ENCODE measurements at regions not wholly inside any gene's neighbourhood (a gene's known extent, or its start where the extent isn't known, plus 50 kb on each side); places are given as distances from the start of the nearest gene placed in this dataset.

- TF ChIP-seq, protein P1, sequence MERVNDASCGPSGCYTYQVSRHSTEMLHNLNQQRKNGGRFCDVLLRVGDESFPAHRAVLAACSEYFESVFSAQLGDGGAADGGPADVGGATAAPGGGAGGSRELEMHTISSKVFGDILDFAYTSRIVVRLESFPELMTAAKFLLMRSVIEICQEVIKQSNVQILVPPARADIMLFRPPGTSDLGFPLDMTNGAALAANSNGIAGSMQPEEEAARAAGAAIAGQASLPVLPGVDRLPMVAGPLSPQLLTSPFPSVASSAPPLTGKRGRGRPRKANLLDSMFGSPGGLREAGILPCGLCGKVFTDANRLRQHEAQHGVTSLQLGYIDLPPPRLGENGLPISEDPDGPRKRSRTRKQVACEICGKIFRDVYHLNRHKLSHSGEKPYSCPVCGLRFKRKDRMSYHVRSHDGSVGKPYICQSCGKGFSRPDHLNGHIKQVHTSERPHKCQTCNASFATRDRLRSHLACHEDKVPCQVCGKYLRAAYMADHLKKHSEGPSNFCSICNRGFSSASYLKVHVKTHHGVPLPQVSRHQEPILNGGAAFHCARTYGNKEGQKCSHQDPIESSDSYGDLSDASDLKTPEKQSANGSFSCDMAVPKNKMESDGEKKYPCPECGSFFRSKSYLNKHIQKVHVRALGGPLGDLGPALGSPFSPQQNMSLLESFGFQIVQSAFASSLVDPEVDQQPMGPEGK (CRISPR knock-in tag; IDR thresholded peaks at IDR 0.05; ENCODE audit: borderline replicate concordance) = no peak
- no peak for TF ChIP-seq TCF4 (CRISPR knock-in tag; IDR thresholded peaks at IDR 0.05; ENCODE audit: borderline replicate concordance)
These were observed 825.1 kb upstream of the EEF2KMT start for GRCh38 chr16:5922686-5923085.

Measured in SK-N-SH treated with all-trans-retinoic acid at 6 μM for 48 hours (cell line).